Coronary artery (tissue), 2 donors: ENCODE measurements at regions not wholly inside any gene's neighbourhood (a gene's known extent, or its start where the extent isn't known, plus 50 kb on each side); places are given as distances from the start of the nearest gene placed in this dataset.
A peak's percentile ranks its signal among the peaks of the same experiment; 100 is the strongest.
"Not testable (repeated sequence)": the region's sequence is repeated elsewhere in the genome, so short reads cannot be mapped to it uniquely, and the experiment has no call there.

ENCODE experiments used
- DNase-seq: peaks from one replicate; pipeline ENCODE4 v3.0.0-alpha.2; 2017; ENCODE audit warnings: low spot score
- H3K27ac ChIP-seq, 2 donors: fragments of 200-600 bp; sonication (generic); one replicate each; pipeline ENCODE4 v1.5.1; 2016 to 2019
- H3K4me3 ChIP-seq: fragments of 200-600 bp; sonication (generic); 2 replicates; pipeline ENCODE4 v1.5.1; 2016; ENCODE audit warnings: mild to moderate bottlenecking, moderate library complexity
- CTCF ChIP-seq: fragments of 200-600 bp; sonication (generic); IDR thresholded peaks from one replicate; pipeline ENCODE4 v1.5.1; 2019; ENCODE audit warnings: antibody characterized with exemption

DNA sequence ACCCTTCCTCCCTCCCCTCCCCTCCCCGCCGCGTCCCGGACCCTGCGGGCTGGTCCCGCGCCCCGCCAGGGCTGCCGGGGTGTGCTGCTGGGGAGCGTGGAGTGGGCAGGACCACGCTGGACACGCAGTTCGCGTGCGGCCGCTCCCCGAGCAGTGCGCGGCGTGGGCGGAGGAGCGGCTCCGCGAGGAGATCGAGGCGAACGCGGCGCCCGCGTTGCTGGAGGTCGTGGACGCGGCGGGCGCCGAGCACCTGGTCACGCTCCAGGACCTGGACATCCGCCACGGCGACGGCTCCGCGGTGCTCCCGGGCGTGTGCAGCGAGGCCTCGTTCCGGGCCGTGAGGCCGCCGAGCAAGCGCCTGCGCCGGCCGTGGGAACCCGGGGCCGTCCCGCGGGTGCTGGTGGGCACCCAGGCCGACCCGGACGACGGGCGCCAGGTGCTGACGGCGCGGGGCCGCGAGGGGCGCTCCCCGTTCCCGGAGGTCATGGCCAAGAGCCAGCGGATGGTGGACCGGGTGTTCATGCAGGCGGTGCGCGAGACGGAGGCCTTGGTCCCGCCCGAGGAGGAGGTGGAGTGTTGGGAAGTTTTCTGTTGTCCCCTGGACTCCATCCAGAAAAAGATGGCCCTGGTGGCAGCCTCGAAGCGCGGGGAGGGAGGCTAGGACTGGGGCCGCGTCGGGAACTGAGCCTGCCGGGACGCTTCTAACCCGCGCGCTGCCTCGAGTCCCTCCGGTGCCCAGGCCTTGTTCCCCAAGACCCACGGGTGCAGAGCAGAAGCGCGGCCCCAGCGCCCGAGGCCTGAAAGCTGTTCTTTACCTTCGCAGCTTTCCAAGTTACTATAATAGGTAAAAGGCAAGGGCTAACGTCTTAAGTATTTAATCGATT lies 54.7 kb upstream of the EIF5 start:
- no peak for TF ChIP-seq CTCF
- DNase-seq: no peak
- Histone ChIP-seq H3K27ac (no peak overlapping the region), H3K4me3 (peak overlapping the region; percentile 69)

GRCh38 chr14:103280278-103280928 lies 53.6 kb upstream of the EIF5 start:
- DNase-seq: no peak
- TF ChIP-seq CTCF: no peak
- H3K27ac ChIP-seq: no peak overlapping the region
- H3K4me3 ChIP-seq: no peak overlapping the region

- Histone ChIP-seq H3K27ac (no peak overlapping the region), H3K4me3 (no peak overlapping the region)
- no peak for DNase-seq
- no peak for TF ChIP-seq CTCF
Measured at GRCh38 chr14:103281496-103282231, 52.4 kb upstream of the EIF5 start.

DNA sequence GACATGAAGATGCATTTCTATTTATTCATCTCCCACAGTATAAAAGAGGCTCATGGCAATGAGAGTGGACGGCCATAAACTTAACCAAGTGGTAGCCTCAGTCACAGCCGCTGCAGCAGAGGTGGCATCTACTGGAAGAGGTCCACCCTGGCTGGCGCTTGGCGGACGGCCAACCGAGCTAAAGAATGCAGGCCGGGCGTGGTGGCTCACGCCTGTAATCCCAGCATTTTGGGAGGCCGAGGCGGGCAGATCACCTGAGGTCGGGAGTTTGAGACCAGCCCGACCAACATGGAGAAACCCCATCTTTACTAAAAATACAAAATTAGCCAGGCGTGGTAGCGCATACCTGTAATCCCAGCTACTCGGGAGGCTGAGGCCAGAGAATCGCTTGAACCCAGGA lies 51.7 kb upstream of the EIF5 start:
- H3K27ac ChIP-seq, H3K4me3 ChIP-seq, DNase-seq: not testable (repeated sequence)

DNA sequence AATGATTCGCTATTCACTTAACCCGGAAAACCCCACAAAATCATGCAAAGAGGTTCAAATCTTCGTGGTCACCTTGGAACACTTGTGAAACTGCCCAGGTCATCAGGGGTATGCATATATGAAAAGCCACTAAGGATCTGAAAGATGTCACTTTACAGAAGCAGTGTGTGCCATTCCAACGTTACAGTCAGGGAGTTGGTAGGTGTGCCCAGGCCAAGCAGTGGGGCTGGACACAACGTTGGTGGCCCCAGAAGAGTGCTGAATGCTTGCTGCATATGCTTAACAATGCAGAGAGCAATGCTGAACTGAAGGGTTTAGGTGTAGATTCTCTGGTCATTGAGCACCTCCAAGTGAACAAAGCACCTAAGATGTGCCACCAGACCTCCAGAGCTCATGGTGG lies 51.1 kb upstream of the EIF5 start:
- no peak for TF ChIP-seq CTCF
- Histone ChIP-seq H3K27ac (no peak overlapping the region), H3K4me3 (no peak overlapping the region)
- DNase-seq: no peak

DNA sequence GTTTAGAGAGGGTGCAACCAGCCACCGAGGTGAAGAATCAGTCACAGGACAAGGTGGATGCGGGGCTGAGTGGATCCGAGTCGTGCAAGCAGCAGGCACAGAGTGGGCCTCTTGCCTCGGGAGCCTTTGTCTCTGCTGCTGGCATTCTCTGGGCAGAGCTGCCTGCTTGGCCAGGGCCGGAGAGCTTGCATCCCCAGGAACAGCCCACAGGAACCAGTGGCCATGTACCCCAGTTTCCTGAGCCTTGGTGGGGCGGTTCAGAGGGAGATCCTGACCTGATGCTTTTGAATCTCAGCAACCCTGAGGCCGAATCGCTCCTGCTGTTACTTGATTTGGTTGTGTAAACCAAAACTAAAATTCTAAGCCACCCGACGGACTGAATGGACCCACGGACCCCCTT lies 50.1 kb upstream of the EIF5 start:
- Histone ChIP-seq H3K27ac (no peak overlapping the region), H3K4me3 (no peak overlapping the region)
- no peak for TF ChIP-seq CTCF
- DNase-seq: no peak
